HG02884 (cell line): ENCODE measurements at regions not wholly inside any gene's neighbourhood (a gene's known extent, or its start where the extent isn't known, plus 50 kb on each side); places are given as distances from the start of the nearest gene placed in this dataset.
"Not testable (repeated sequence)": the region's sequence is repeated elsewhere in the genome, so short reads cannot be mapped to it uniquely, and the experiment has no call there.

Experiments
- ATAC-seq: cut with Tn5 transposase; IDR thresholded peaks from one replicate; pipeline ENCODE4 v1.9.1; 2021; ENCODE audit warnings: mild to moderate bottlenecking, moderate library complexity; ENCODE audit not compliant: unreplicated experiment

DNA sequence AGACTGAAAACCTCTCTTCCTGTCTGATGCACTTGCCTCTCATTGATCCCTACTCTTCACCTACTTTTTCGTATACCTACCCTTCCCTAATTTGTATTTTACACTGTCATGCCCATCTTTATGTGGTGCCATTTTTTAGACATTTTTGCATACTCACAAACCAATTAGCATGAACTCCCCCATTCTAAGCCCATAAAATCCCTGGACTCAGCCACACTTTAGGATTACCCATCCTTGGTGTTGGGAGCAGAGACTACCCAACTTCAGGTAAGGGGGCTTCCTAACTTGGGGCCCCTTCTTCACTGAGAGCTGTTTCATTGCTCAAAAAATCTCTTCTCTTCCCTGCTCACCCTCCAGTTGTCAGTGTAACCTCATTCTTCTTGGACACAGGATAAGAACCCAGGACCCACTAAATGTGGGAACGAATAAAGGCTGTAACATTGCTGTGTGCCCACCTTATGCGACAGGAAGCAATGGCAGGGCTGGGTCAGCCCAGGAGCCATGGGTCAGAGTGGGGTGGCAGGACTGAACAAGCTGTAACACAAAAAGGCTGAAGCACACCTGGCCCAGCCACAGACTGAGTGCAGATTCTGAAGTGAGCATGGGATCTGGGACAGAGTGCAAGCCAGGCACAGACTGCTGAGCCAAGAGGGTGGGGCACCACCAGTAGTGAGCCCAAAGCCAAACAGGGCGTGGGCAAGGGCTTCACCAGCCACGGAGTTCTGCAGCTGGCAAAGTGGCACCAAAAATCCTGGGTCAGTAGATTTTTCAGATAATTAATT is 789.1 kb upstream of the HS3ST5 start:
- ATAC-seq, result no peak

DNA sequence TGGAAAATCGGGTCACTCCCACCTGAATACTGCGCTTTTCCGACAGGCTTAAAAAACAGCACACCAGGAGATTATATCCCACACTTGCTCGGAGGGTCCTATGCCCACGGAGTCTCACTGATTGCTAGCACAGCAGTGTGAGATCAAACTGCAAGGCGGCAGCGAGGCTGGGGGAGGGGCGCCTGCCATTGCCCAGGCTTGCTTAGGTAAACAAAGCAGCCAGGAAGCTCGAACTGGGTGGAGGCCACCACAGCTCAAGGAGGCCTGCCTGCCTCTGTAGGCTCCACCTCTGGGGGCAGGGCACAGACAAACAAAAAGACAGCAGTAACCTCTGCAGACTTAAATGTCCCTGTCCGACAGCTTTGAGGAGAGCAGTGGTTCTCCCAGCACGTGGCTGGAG is 778.7 kb upstream of the HS3ST5 start:
- not testable (repeated sequence) for ATAC-seq

DNA sequence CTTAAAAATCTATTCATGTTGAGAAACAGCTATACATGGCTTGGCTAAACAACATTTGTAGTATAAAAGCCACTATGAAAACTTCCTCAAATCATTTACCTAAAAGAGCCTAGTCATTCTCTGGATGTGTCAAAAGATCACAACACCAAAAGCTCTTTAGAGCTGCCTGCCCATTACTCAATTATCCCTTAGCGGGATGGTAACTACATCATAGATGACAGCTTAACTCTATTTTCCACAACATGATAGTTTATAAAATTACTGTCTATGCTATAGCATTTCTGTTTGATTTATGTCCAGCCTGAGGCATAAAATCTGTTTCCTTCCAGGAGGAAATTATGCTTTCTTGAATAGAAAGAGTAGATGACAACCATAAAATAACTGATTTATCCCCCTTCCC is 777.6 kb upstream of the HS3ST5 start:
- ATAC-seq, result no peak

DNA sequence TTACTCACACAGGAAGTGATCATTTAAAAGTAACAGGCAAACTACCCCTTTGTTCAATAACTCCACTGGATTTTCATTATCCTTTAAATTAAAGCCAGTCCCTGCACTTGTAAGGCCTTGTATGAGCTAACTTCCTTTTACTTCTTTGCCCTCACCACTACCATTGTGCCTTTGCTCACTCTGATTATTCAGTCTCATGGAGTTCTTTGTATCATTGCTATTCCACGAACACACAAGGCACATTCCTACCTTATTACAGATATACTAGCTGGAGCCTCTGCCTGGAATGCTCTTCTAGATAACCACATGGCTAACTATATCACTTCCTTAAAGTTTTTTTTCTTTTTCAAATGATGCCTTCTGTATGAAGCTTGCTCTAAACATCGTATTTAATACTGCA is 748.6 kb upstream of the HS3ST5 start:
- no peak for ATAC-seq

DNA sequence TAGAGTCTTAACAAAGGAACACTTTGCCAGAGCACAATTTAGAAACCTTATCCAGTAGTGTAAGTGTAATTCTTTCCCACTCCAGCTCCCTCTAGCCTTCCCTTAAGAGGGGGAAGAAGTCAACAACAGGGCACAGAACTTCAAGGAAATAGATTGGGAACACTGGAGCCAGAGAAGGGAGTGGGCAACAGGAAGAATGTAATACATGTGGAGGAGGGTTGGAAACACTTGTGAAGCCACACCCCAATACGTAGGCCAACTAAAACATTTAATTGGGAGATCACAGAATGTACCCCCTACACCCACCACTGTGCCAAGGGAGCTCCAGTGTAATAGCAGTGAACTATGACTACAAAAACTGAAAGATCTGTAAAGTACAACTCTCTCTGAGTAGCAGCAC is 735.7 kb upstream of the HS3ST5 start:
- ATAC-seq, result no peak

DNA sequence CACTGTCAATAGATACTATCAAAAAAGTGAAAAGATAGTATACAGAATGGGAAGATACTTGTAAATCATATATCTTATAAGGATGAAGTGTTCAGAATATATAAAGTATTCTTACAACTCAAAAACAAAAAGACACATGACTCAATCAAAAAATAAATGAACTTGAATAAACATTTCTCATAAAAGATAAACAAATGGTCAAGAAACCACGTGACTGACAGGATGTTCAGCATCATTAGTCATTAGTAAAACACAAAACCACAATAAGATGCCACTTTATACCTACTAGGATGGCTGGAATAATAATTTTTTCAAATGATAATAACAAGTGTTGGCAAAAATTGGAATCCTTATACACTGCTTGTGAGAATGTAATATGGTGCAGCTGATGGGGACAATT is 729.1 kb upstream of the HS3ST5 start:
- ATAC-seq, result no peak

DNA sequence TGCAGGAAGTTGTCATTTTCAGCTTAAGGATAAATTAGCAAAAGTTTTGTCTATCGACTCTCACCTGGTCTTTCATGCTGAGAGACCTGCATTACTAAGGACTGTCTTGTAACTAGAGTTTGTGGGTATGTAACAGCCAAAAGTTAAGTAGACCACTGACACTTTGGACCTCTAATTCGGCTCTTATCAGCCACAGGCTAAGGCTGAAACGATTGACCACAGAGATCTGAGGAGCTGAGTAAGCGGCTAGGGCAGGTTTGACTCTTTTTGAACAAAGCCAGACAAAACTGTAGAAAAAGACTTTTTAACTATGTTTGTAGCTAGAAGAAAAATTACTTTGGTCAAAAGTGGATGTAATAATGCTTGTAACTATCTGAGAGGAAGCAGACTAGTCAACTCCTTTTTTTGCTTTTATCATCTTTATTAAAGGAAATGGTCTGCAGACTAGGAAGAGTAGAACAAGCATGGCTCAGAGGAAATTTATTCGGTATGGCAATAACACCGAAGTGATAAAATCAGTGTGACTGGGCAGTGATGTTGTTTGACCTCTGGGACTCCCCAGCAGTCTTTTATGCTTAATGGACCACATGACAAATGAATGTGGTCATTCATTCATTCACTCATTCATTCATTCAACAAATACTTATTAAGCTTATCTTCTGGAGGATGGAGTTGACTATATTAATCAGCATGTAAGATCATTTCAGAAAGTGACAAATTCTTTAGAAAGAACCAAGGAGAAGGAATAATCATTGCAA is 725.0 kb upstream of the HS3ST5 start:
- ATAC-seq, result no peak

DNA sequence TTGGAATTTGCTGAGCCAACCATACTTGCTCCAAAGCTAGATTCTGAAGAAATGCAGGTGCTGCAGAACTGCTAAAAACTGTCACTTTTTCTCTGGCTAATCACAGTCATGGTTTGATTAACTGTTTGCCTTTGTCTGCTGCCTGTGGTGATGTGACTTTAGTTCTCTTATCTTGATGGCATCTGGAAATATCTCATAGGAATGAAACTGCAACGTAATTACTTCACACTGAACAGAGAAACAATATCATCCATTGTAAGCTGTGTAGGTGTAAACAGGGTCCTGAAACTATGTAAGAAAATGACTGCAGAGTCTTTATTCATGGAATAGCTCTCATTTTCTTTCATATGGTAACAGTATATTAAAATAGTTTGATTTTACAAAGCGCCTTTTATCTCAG is 721.9 kb upstream of the HS3ST5 start:
- no peak for ATAC-seq

DNA sequence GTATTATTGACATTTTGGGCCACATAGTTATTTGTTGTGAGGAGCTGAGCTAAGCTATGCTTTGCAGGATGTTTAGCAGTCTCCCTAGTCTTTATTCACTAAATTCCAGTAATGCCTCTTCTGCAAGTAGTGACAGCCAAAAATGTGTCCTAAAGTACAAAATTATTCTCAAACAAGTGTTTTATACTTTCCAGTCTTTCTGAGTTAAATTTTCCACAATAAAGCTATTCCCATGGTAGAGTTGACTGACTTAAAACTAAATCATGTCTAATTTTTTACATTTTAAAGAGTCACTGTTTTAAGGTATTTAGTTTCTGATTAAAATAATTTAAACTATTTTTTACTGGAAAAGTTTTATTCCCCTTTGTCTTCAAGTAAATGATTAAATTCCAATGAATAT is 717.8 kb upstream of the HS3ST5 start:
- no peak for ATAC-seq

DNA sequence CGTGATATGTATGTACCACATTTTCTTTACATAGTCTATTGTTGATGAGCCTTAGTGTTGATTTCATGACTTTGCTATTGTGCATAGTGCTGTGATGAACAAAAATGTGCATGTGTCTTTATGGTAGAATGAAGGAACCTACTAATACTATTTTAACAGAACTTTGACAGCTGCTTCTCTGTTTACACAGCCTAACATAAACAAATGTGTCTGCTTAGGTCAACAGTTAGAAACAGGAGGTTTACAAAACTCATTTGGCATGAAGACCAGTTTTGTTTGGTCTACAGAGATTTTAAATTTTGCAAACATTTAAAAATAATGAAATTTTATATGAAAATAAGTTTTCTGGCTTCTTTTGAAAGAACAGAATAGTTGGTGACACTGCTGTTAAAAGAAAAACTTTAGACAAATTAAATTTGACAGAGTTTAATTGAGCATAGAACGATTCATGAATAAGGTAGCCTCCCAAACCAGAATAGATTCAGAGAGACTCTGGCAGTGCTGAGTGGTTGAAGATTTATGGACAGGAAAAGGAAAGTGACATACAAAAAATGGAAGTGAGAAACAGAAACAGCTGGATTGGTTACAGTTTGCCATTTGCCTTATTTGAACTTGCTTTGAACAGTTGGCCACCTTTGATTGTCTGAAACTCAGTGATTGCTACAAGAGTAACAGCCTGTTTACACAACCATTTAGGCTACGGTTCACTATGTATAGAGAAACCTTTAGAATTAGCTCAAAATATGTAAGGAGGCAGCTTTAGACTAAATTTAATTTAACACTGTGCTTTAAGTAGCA is 715.8 kb upstream of the HS3ST5 start:
- ATAC-seq, result no peak

DNA sequence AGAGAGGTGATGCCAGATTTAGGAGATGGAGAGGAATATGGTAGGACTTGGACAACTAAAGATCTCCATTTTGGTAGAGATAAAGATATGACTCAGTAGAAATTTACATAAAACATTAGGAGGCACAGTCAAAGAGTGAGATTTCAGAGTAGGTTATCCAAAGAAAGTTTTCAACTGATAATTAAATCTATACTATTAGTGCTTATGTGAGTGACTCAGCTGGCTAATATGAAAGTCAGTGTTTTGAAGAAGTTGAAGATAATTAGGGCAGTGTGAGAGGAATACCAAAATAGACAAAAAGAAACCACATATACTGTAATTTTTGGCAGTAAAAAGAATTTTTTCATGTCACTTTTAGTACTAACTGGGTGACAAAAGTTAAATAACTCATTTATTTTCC is 712.8 kb upstream of the HS3ST5 start:
- ATAC-seq, result no peak

DNA sequence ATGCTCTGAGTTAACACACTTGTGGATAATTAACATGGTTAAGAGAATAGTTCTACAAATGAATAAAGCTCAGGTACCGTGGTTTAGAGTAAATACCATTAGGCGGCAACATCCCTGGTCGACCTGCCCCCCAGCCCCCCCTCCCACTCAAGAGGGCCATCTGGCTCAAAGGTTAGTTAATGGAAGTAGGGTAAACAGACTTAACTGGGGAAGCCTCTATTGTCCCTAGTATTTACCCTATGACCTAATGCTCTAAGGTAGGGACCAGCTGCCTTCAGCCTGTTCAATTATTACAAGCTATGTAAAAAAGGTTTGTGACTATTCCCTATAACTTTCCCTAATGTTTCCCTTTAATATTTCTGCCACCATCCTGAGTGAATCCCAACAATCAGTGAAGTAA is 711.4 kb upstream of the HS3ST5 start:
- ATAC-seq, result not testable (repeated sequence)

DNA sequence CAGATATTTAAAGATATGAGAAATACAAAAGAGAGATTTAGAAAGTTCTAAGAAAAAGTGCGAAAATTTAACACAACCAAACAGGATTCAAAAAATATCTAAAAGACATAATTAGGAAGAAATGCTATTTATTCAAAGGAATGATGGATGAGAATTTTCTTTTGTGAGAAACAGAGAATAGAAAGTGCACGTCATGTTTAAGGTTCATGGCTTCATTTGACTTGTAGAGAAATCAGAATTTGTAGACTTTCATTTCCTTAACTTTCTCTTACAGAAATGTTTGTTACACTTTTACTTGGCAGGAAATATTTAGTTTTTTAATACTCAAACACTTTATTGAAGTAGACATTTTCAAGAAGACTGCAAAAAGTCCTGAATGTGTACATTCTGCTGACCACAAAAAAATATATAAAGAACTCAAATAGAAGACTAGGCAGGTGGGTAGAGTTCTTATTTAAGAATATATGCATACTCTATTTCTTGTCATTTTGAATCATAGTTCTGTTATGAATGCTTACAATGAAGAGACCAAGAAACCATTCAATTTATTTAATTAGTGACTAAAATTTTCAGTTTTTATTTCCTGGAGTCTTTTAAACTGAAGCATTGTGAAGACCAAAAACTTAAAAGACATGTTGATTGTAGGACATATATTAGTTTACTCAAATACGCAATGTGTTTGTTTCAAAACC is 710.5 kb upstream of the HS3ST5 start:
- ATAC-seq, result no peak

DNA sequence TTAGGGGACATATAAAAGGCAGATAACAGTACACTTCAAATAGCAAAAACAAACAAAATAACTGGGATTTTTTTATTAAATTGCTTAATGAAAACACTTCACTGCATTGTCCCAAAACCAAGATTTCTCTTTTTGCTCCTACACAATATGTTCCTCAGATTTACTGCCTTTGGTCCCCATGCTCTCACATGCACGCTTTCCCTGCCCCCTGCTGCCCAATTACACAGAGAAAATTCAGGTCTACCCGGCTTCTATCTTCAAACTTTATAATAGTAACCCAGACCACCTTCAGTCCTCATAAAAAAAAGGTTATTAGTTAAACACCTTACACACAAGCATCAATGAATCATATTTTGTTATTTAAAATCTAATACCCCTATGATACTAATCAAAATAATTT is 673.8 kb upstream of the HS3ST5 start:
- no peak for ATAC-seq

DNA sequence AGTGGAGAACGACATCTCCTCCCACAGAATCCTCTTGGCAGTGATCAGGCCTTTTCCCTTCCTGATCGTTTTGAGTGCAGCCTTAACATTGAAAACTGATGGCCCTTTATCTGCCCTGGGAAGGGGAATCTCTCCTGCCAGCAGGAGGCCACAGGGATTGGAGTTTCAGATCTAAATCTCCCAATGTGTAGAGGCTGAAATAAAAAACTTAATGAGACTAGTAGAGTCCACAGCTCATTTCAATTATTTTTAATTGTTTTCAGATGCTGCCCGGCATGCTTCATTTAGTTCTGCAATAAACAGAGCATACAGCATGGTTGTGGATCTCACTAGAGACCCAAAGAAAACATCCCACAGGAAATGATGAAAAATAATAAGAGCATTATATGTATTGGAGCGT is 662.2 kb upstream of the HS3ST5 start:
- no peak for ATAC-seq

DNA sequence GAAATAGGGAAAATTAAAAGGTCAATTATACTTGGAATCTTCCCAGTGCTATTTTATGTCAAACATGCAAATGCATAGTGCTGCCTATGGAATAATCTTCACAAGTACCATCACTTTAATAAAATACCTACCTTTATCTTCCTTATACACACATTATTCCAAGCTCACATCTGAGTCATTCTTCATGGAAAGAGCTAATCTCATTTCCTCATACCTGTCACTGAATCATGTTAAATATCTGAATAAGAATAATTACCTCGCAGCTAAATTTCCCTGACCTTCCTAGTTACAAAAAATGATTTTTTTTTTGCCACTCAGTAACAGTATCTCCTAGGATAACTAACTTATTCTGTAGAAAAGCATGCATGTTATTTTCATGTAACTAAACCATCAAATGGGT is 661.4 kb upstream of the HS3ST5 start:
- ATAC-seq, result no peak

DNA sequence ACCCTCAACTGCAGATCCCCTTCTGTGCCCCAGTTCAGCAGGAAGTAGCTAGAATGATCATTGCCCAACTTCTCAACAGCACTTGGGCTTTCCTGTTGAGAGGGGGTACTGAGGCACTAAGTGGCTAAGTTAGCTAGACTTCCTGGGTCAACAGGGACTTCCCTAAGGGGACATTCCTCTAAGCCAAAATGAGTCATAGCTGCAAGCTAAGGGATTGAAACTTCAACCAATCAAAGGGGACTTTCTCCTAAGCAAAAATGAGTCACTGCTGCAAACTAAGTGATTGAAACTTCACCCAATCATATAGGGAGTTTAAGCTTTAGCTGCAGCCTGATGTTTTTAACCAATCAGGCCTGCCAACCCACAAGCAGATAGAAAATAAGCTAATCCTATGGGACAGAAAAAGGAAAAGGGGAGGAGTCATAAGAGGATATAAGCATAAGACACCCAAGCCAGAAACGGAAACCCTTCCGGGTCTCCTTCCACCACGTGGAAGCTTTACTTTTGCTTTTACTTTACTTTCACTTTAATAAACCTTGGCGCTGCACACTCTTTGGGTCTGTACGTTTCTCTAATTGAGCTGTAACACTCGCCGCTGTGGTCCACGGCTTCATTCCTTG is 659.0 kb upstream of the HS3ST5 start:
- ATAC-seq, result no peak

DNA sequence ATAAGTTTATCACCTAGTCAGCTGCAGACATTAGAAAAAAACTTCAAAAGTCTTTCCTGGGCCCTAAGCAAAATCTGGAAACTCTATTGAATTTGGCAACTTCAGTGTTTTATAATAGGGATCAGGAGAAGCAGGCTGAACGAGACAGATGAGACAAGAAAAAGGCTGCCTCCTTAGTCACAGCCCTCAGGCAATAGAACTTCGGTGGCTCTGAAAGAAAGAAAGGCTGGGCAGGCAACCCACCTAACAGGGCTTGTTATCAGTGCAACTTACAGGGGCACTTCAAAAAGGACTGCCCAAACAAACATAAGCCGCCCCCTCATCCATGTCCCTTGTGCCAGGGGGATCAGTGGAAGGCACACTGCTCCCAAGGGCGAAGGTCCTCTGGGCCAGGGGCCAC is 657.9 kb upstream of the HS3ST5 start:
- ATAC-seq, result no peak

DNA sequence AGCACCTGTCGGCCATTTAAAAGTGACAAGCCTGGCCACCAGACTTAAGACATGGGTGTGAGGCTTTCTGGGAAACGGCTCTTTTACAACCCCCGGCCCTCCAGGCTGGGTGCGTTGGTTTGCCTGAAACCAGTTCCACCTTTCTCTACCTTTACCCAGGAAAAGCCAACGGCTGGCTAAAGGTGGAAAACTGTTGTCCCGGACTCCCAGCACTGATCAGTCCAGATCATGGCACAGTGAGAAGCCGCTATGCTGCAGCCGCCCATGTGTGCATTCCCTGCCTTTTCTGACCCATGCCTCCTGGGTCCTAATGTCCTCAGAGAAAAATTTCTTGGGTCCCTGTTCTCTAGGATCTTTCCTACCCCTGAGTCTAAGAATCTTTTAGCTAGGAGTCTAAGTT is 655.7 kb upstream of the HS3ST5 start:
- ATAC-seq, result no peak

DNA sequence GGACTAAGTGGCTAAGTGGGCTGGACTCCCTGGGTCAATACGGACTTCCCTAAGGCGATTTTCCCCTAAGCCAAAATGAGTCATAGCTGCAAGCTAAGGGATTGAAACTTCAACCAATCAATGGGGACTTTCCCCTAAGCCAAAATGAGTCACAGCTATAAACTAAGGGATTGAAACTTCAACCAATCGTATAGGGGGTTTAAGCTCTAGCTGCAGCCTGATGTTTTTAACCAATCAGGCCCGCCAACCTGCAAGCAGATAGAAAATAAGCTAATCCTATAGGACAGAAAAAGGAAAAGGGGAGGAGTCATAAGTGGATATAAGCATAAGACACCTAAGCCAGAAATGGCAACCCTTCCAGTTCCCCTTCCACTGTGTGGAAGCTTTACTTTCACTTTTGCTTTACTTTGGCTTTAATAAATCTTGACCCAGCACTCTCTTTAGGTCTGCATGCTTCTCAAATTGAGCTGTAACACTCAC is 655.0 kb upstream of the HS3ST5 start:
- ATAC-seq, result peak; percentile 61

DNA sequence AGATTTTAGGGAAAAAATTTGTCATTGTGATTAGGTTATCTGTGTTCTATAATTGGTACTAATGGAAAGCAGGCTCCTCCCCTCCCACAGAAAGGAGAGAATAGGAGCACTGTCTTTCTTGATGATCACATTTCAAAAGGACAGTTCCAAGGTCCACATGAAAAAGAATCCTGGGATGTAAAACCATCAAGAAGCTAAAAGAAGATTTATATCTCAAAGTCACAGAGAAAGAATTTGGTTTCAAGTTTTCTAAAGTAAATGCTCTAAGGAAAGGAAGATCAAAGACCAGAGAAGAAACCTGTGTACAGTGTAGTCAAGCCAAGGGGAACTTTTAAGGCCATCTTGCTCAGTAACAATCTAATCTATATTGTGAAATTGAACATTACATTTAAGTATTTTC is 652.7 kb upstream of the HS3ST5 start:
- ATAC-seq, result no peak
